HepG2 (cell line): ENCODE measurements at regions not wholly inside any gene's neighbourhood (a gene's known extent, or its start where the extent isn't known, plus 50 kb on each side); places are given as distances from the start of the nearest gene placed in this dataset.

Experiments
- ARID2 ChIP-seq: sonication (generic); formaldehyde crosslinking; IDR thresholded peaks from 2 replicates; pipeline ENCODE4 v1.8.1; 2022; ENCODE audit warnings: mild to moderate bottlenecking, missing genetic modification reagents, borderline replicate concordance
- DMTF1 ChIP-seq: sonication (generic); formaldehyde crosslinking; IDR thresholded peaks from 2 replicates; pipeline ENCODE4 v1.4.0; 2020; ENCODE audit warnings: mild to moderate bottlenecking, missing genetic modification reagents
- HNRNPL ChIP-seq: fragments of 200-400 bp; formaldehyde crosslinking; IDR thresholded peaks from 2 replicates; pipeline ENCODE4 v1.6.1; 2017; ENCODE audit warnings: mild to moderate bottlenecking, low read depth, low read length
- HNRNPUL1 ChIP-seq: fragments of 200-400 bp; formaldehyde crosslinking; IDR thresholded peaks from 2 replicates; pipeline ENCODE4 v1.6.1; 2017; ENCODE audit warnings: low read depth, mild to moderate bottlenecking, low read length, moderate library complexity
- KDM5B ChIP-seq: sonication (generic); formaldehyde crosslinking; IDR thresholded peaks from 2 replicates; pipeline ENCODE4 v1.4.0; 2020; ENCODE audit warnings: missing genetic modification reagents, mild to moderate bottlenecking, borderline replicate concordance
- MIER2 ChIP-seq: IDR thresholded peaks from 2 replicates; pipeline ENCODE4 v1.6.1; 2016; ENCODE audit warnings: missing biosample characterization, missing genetic modification reagents
- PAX8 ChIP-seq: sonication (generic); formaldehyde crosslinking; IDR thresholded peaks from 2 replicates; pipeline ENCODE4 v1.8.0; 2022; ENCODE audit warnings: mild to moderate bottlenecking, missing genetic modification reagents, borderline replicate concordance
- PRDM4 ChIP-seq: sonication (generic); formaldehyde crosslinking; IDR thresholded peaks from 2 replicates; pipeline ENCODE4 v1.9.0; 2021; ENCODE audit warnings: missing genetic modification reagents, borderline replicate concordance
- PRPF4 ChIP-seq: fragments of 200-400 bp; formaldehyde crosslinking; IDR thresholded peaks from 2 replicates; pipeline ENCODE4 v1.6.1; 2016; ENCODE audit warnings: low read length, low read depth; ENCODE audit not compliant: poor library complexity, severe bottlenecking
- SRSF9 ChIP-seq: fragments of 200-400 bp; formaldehyde crosslinking; IDR thresholded peaks from 2 replicates; pipeline ENCODE4 v1.6.1; 2018; ENCODE audit warnings: borderline replicate concordance, mild to moderate bottlenecking, low read depth, low read length; ENCODE audit not compliant: insufficient read depth, poor library complexity, severe bottlenecking
- TAF1 ChIP-seq: sonication (generic); formaldehyde crosslinking; IDR thresholded peaks from 2 replicates; pipeline ENCODE4 v1.4.0; 2020; ENCODE audit warnings: missing genetic modification reagents
- TAF15 ChIP-seq: fragments of 200-400 bp; formaldehyde crosslinking; IDR thresholded peaks from one replicate; pipeline ENCODE4 v1.6.1; 2018; ENCODE audit warnings: mild to moderate bottlenecking, low read depth, low read length; ENCODE audit not compliant: poor library complexity, severe bottlenecking
- TGIF2 ChIP-seq: IDR thresholded peaks from 2 replicates; pipeline ENCODE4 v1.6.1; 2016; ENCODE audit warnings: control low read depth, missing compliant biosample characterization
- THAP8 ChIP-seq: sonication (generic); formaldehyde crosslinking; IDR thresholded peaks from 2 replicates; pipeline ENCODE4 v1.5.1; 2020; ENCODE audit warnings: missing genetic modification reagents, mild to moderate bottlenecking, borderline replicate concordance
- TOE1 ChIP-seq: sonication (generic); formaldehyde crosslinking; IDR thresholded peaks from 2 replicates; pipeline ENCODE4 v1.4.0; 2020; ENCODE audit warnings: mild to moderate bottlenecking, missing genetic modification reagents
- ZNF138 ChIP-seq: sonication (generic); formaldehyde crosslinking; IDR thresholded peaks from 2 replicates; pipeline ENCODE4 v1.5.0; 2020; ENCODE audit warnings: mild to moderate bottlenecking, low read depth, missing genetic modification reagents
- TF ChIP-seq, protein P1 (sequence below): sonication (generic); formaldehyde crosslinking; conservative IDR thresholded peaks from 2 replicates; pipeline ENCODE4 v1.4.0; 2020; ENCODE audit warnings: missing genetic modification reagents
- TF ChIP-seq, protein P2 (sequence below): sonication (generic); formaldehyde crosslinking; IDR thresholded peaks from 2 replicates; pipeline ENCODE4 v1.4.0; 2020; ENCODE audit warnings: missing genetic modification reagents, borderline replicate concordance
- TF ChIP-seq, protein P3 (sequence below), 2 experiments: fragments of 450-650 bp in 1 of 2; sonication (generic) in 1 of 2; formaldehyde crosslinking; IDR thresholded peaks; 2 replicates each; pipeline versions ENCODE4 v1.5.0 to v1.8.0; 2020 to 2022; ENCODE audit warnings: mild to moderate bottlenecking in 1 of 2, missing genetic modification reagents in 1 of 2

DNA sequence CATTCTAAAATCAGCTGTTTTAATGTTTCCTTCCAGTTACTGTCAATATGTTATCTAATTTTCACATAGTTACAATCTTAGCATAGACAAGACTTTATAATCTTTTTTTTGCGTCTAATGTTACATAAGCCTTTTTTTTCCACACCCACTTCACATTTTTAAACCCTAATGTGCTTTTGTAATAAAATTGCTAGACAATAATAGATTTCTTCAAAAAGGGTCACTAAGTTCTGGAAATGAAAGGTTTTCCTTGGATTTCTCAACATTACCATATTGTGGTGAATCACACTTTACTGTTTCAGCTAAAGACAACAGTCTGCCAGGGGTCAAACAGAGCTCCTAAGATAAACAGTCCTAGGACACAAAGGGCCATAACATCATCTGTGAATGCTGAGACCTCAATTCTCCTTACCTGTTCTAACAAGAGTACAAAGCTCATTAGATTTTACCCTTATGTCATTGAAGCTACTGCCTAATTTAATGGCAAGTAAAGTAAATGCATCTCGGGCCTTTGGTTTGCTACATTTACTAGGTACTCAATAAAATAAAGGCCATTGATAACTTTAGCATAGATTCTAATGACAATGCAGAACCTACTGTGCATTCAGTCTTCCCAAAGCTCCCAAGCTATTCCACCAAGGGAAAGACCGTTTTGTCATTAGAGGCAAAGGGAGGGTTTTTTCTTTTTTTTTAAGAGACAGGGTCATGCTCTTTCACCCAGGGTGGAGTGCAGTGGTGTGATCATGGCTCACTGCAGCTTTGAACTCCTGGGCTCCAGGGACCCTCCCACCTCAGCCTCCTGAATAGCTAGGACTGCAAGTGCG is 111.2 kb upstream of the SLC38A2 start (continued):
- TF ChIP-seq HNRNPUL1 = no peak
- TF ChIP-seq PRDM4 (CRISPR knock-in tag) = no peak
- TF ChIP-seq, protein P1, sequence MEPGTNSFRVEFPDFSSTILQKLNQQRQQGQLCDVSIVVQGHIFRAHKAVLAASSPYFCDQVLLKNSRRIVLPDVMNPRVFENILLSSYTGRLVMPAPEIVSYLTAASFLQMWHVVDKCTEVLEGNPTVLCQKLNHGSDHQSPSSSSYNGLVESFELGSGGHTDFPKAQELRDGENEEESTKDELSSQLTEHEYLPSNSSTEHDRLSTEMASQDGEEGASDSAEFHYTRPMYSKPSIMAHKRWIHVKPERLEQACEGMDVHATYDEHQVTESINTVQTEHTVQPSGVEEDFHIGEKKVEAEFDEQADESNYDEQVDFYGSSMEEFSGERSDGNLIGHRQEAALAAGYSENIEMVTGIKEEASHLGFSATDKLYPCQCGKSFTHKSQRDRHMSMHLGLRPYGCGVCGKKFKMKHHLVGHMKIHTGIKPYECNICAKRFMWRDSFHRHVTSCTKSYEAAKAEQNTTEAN (CRISPR knock-in tag) = 0 out of 2 replicates have a peak, but pooled peaks have one; percentile 31
- TF ChIP-seq, protein P2, sequence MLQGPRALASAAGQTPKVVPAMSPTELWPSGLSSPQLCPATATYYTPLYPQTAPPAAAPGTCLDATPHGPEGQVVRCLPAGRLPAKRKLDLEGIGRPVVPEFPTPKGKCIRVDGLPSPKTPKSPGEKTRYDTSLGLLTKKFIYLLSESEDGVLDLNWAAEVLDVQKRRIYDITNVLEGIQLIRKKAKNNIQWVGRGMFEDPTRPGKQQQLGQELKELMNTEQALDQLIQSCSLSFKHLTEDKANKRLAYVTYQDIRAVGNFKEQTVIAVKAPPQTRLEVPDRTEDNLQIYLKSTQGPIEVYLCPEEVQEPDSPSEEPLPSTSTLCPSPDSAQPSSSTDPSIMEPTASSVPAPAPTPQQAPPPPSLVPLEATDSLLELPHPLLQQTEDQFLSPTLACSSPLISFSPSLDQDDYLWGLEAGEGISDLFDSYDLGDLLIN (CRISPR knock-in tag) = no peak
- TF ChIP-seq TAF1 = no peak
- TF ChIP-seq TOE1 = no peak
- TF ChIP-seq, protein P3, sequence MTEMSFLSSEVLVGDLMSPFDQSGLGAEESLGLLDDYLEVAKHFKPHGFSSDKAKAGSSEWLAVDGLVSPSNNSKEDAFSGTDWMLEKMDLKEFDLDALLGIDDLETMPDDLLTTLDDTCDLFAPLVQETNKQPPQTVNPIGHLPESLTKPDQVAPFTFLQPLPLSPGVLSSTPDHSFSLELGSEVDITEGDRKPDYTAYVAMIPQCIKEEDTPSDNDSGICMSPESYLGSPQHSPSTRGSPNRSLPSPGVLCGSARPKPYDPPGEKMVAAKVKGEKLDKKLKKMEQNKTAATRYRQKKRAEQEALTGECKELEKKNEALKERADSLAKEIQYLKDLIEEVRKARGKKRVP (CRISPR knock-in tag; IDR thresholded peaks at IDR 0.05) = peak in 1 of 2 experiments; percentile 51; a peak in 1 of 4 replicates
- no peak for TF ChIP-seq PAX8 (CRISPR knock-in tag)
- TF ChIP-seq THAP8 = no peak
- no peak for TF ChIP-seq MIER2 (CRISPR knock-in tag)
- TF ChIP-seq DMTF1 (CRISPR knock-in tag) = no peak
- no peak for TF ChIP-seq KDM5B
- no peak for TF ChIP-seq HNRNPL
- no peak for TF ChIP-seq SRSF9
- TF ChIP-seq ARID2 (CRISPR knock-in tag) = no peak
- no peak for TF ChIP-seq TAF15
- no peak for TF ChIP-seq ZNF138 (CRISPR knock-in tag)
- no peak for TF ChIP-seq PRPF4
- TF ChIP-seq TGIF2 (CRISPR knock-in tag) = no peak
